ENCODE measurements at regions not wholly inside any gene's neighbourhood (a gene's known extent, or its start where the extent isn't known, plus 50 kb on each side); places are given as distances from the start of the nearest gene placed in this dataset.

GRCh38 chr22:22154040-22154439 is 90.5 kb upstream of the VPREB1 start:
- TF ChIP-seq, protein P1, sequence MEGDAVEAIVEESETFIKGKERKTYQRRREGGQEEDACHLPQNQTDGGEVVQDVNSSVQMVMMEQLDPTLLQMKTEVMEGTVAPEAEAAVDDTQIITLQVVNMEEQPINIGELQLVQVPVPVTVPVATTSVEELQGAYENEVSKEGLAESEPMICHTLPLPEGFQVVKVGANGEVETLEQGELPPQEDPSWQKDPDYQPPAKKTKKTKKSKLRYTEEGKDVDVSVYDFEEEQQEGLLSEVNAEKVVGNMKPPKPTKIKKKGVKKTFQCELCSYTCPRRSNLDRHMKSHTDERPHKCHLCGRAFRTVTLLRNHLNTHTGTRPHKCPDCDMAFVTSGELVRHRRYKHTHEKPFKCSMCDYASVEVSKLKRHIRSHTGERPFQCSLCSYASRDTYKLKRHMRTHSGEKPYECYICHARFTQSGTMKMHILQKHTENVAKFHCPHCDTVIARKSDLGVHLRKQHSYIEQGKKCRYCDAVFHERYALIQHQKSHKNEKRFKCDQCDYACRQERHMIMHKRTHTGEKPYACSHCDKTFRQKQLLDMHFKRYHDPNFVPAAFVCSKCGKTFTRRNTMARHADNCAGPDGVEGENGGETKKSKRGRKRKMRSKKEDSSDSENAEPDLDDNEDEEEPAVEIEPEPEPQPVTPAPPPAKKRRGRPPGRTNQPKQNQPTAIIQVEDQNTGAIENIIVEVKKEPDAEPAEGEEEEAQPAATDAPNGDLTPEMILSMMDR (IDR thresholded peaks at IDR 0.05; ENCODE audit: poor library complexity, severe bottlenecking): no peak
- no peak for TF ChIP-seq POLR2AphosphoS5 (IDR thresholded peaks at IDR 0.05)
- TF ChIP-seq EZH2 (IDR thresholded peaks at IDR 0.05; ENCODE audit: borderline replicate concordance, insufficient read depth, low read length, poor library complexity, severe bottlenecking): no peak
